SK-N-SH (cell line): ENCODE measurements at regions not wholly inside any gene's neighbourhood (a gene's known extent, or its start where the extent isn't known, plus 50 kb on each side); places are given as distances from the start of the nearest gene placed in this dataset.

ENCODE experiments used
- EZH2phosphoT487 ChIP-seq: fragments of 200-600 bp; sonication (generic); IDR thresholded peaks from 2 replicates; pipeline ENCODE4 v1.6.1; 2017; ENCODE audit warnings: low read depth, mixed run types, mild to moderate bottlenecking, antibody characterized with exemption, moderate library complexity, borderline replicate concordance
- GABPA ChIP-seq: IDR thresholded peaks from 2 replicates; pipeline ENCODE4 v1.4.0; 2012; ENCODE audit warnings: low read depth, mild to moderate bottlenecking
- RXRA ChIP-seq: IDR thresholded peaks from 2 replicates; pipeline ENCODE4 v1.4.0; 2012; ENCODE audit warnings: low read depth, mild to moderate bottlenecking, borderline replicate concordance
- TF ChIP-seq, protein P1 (sequence below): fragments of 200-600 bp; sonication (generic); IDR thresholded peaks from 2 replicates; pipeline ENCODE4 v1.6.1; 2017; ENCODE audit warnings: antibody characterized with exemption, mild to moderate bottlenecking, moderate library complexity

GRCh38 chr12:74791365-74791764 lies 253.7 kb downstream of the ATXN7L3B start:
- TF ChIP-seq, protein P1, sequence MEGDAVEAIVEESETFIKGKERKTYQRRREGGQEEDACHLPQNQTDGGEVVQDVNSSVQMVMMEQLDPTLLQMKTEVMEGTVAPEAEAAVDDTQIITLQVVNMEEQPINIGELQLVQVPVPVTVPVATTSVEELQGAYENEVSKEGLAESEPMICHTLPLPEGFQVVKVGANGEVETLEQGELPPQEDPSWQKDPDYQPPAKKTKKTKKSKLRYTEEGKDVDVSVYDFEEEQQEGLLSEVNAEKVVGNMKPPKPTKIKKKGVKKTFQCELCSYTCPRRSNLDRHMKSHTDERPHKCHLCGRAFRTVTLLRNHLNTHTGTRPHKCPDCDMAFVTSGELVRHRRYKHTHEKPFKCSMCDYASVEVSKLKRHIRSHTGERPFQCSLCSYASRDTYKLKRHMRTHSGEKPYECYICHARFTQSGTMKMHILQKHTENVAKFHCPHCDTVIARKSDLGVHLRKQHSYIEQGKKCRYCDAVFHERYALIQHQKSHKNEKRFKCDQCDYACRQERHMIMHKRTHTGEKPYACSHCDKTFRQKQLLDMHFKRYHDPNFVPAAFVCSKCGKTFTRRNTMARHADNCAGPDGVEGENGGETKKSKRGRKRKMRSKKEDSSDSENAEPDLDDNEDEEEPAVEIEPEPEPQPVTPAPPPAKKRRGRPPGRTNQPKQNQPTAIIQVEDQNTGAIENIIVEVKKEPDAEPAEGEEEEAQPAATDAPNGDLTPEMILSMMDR = no peak
- TF ChIP-seq RXRA (no peak), EZH2phosphoT487 (no peak), GABPA (no peak)
